SK-N-SH (cell line): ENCODE measurements at regions not wholly inside any gene's neighbourhood (a gene's known extent, or its start where the extent isn't known, plus 50 kb on each side); places are given as distances from the start of the nearest gene placed in this dataset.

Experiments
- CTCF ChIA-PET: fragments of 300-600, 350-600 bp; formaldehyde crosslinking; extraction: SDS; loops from one replicate; lab custom pipeline; 2021; lab: Yijun Ruan, JAX
- POLR2A ChIA-PET: fragments of 350-600 bp; sonication (Branson Sonifier 250); formaldehyde crosslinking; extraction: SDS; loops from one replicate; lab custom pipeline; 2020; ENCODE audit warnings: antibody characterized with exemption, inconsistent platforms; lab: Yijun Ruan, JAX
- DNase-seq: peaks from one replicate; pipeline ENCODE4 v3.0.0; 2012
- H2AFZ ChIP-seq: fragments of 200-600 bp; sonication (generic); 2 replicates; pipeline ENCODE4 v1.8.1; 2016; ENCODE audit warnings: antibody characterized with exemption, mild to moderate bottlenecking, low read depth
- H3F3A ChIP-seq: fragments of 200-600 bp; sonication (generic); replicated peaks from 2 replicates; pipeline ENCODE3; 2016; ENCODE audit warnings: antibody characterized with exemption, mild to moderate bottlenecking; ENCODE audit not compliant: insufficient read depth
- H3K27ac ChIP-seq, 2 experiments: fragments of 200-500 bp in 1 of 2; fragments of 200-600 bp in 1 of 2; sonication (Bioruptor generic) in 1 of 2; sonication (generic), shearing (Covaris generic) in 1 of 2; 2 replicates each; pipeline versions ENCODE4 v1.5.1 to v1.6.1; 2014 to 2016; ENCODE audit warnings: low read depth in 2 of 2, inconsistent platforms in 1 of 2, low read length in 1 of 2, mild to moderate bottlenecking in 1 of 2, mixed read lengths in 1 of 2
- H3K27me3 ChIP-seq: fragments of 200-600 bp; sonication (generic), shearing (Covaris generic); 2 replicates; pipeline ENCODE4 v1.6.1; 2016; ENCODE audit warnings: mixed run types; ENCODE audit not compliant: insufficient read depth
- H3K36me3 ChIP-seq, 2 experiments: fragments of 200-500 bp in 1 of 2; fragments of 200-600 bp in 1 of 2; sonication (Bioruptor generic) in 1 of 2; sonication (generic) in 1 of 2; replicated peaks in 1 of 2; 2 replicates each; pipeline versions ENCODE3 to v1.5.1; 2014 to 2016; ENCODE audit warnings: low read length in 1 of 2, mild to moderate bottlenecking in 1 of 2; ENCODE audit not compliant: insufficient read depth in 2 of 2, control insufficient read depth in 1 of 2
- H3K4me1 ChIP-seq, 2 experiments: fragments of 200-500 bp in 1 of 2; fragments of 200-600 bp in 1 of 2; sonication (Bioruptor generic) in 1 of 2; sonication (generic), shearing (Covaris generic) in 1 of 2; 2 replicates each; pipeline versions ENCODE4 v1.5.1 to v1.6.1; 2014 to 2016; ENCODE audit warnings: low read depth in 1 of 2, low read length in 1 of 2, mixed run types in 1 of 2; ENCODE audit not compliant: insufficient read depth in 2 of 2, control insufficient read depth in 1 of 2
- H3K4me2 ChIP-seq: fragments of 200-600 bp; sonication (generic), shearing (Covaris generic); 2 replicates; pipeline ENCODE4 v1.6.1; 2017; ENCODE audit warnings: mixed run types
- H3K4me3 ChIP-seq, 2 experiments: fragments of 200-500 bp in 1 of 2; fragments of 200-600 bp in 1 of 2; sonication (Bioruptor generic) in 1 of 2; sonication (generic), shearing (Covaris generic) in 1 of 2; 2 replicates each; pipeline versions ENCODE4 v1.5.1 to v1.8.1; 2014 to 2016; ENCODE audit warnings: low read depth in 2 of 2, inconsistent platforms in 1 of 2, low read length in 1 of 2, mild to moderate bottlenecking in 1 of 2, mixed read lengths in 1 of 2, moderate library complexity in 1 of 2
- H3K79me2 ChIP-seq: fragments of 200-600 bp; sonication (generic); 2 replicates; pipeline ENCODE4 v1.8.1; 2017; ENCODE audit warnings: mild to moderate bottlenecking; ENCODE audit not compliant: insufficient read depth
- H3K9ac ChIP-seq: fragments of 200-600 bp; sonication (generic); 2 replicates; pipeline ENCODE4 v1.6.1; 2017; ENCODE audit warnings: mixed run types
- H3K9me2 ChIP-seq: fragments of 200-600 bp; sonication (generic); 2 replicates; pipeline ENCODE4 v1.6.1; 2017; ENCODE audit warnings: mixed run types
- H3K9me3 ChIP-seq: fragments of 200-600 bp; sonication (generic); 2 replicates; pipeline ENCODE4 v1.6.1; 2017; ENCODE audit warnings: mixed run types, mild to moderate bottlenecking, moderate library complexity
- H4K20me1 ChIP-seq: fragments of 200-600 bp; sonication (generic); 2 replicates; pipeline ENCODE4 v1.6.1; 2017; ENCODE audit warnings: mild to moderate bottlenecking, mixed run types; ENCODE audit not compliant: insufficient read depth
- CHD2 ChIP-seq: fragments of 150-350 bp; IDR thresholded peaks from 2 replicates; pipeline ENCODE4 v1.6.1; 2018; ENCODE audit warnings: low read length; ENCODE audit not compliant: partially characterized antibody
- EP300 ChIP-seq, 2 experiments: IDR thresholded peaks; 2 replicates each; pipeline versions ENCODE4 v1.4.0 to v1.6.1; 2012; ENCODE audit warnings: borderline replicate concordance in 1 of 2, low read depth in 1 of 2, low read length in 1 of 2
- FOSL2 ChIP-seq: IDR thresholded peaks from 2 replicates; pipeline ENCODE4 v1.4.0; 2012; ENCODE audit warnings: low read depth, mild to moderate bottlenecking, moderate library complexity, borderline replicate concordance
- FOXM1 ChIP-seq: IDR thresholded peaks from 2 replicates; pipeline ENCODE4 v1.4.0; 2012; ENCODE audit warnings: low read depth, mild to moderate bottlenecking
- GATA2 ChIP-seq: sonication (generic); formaldehyde crosslinking; IDR thresholded peaks from 2 replicates; pipeline ENCODE4 v1.5.0; 2020; ENCODE audit warnings: mild to moderate bottlenecking, missing genetic modification reagents
- MEF2A ChIP-seq: IDR thresholded peaks from 2 replicates; pipeline ENCODE4 v1.4.0; 2012; ENCODE audit warnings: low read depth, borderline replicate concordance
- MXI1 ChIP-seq: IDR thresholded peaks from 2 replicates; pipeline ENCODE4 v1.6.1; 2012; ENCODE audit warnings: mild to moderate bottlenecking, low read depth, low read length, improper control_type of control experiment
- NFIC ChIP-seq: IDR thresholded peaks from 2 replicates; pipeline ENCODE4 v1.4.0; 2012; ENCODE audit warnings: borderline replicate concordance
- NRF1 ChIP-seq: IDR thresholded peaks from 2 replicates; pipeline ENCODE4 v1.6.1; 2012; ENCODE audit warnings: low read depth, mild to moderate bottlenecking, low read length
- RAD21 ChIP-seq: IDR thresholded peaks from 2 replicates; pipeline ENCODE4 v1.6.1; 2012; ENCODE audit warnings: mild to moderate bottlenecking, low read length
- RCOR1 ChIP-seq: fragments of 150-350 bp; IDR thresholded peaks from 2 replicates; pipeline ENCODE4 v1.6.1; 2017; ENCODE audit warnings: antibody characterized with exemption, low read length
- RFX5 ChIP-seq: IDR thresholded peaks from 2 replicates; pipeline ENCODE4 v1.6.1; 2012; ENCODE audit warnings: mild to moderate bottlenecking, improper control_type of control experiment, low read length
- RXRA ChIP-seq: IDR thresholded peaks from 2 replicates; pipeline ENCODE4 v1.4.0; 2012; ENCODE audit warnings: low read depth, mild to moderate bottlenecking, borderline replicate concordance
- SIN3A ChIP-seq: IDR thresholded peaks from 2 replicates; pipeline ENCODE4 v1.6.1; 2012; ENCODE audit warnings: low read depth, mild to moderate bottlenecking, low read length, moderate library complexity, borderline replicate concordance
- SMC3 ChIP-seq: IDR thresholded peaks from 2 replicates; pipeline ENCODE4 v1.6.1; 2012; ENCODE audit warnings: low read depth, low read length, improper control_type of control experiment
- TCF12 ChIP-seq: IDR thresholded peaks from 2 replicates; pipeline ENCODE4 v1.4.0; 2012
- WGBS: methylation state at CpG from one replicate; pipeline ENCODE4 v1.1.6; 2017; ENCODE audit warnings: low lambda C conversion rate; 5-methylcytosine and 5-hydroxymethylcytosine counted together
- TF ChIP-seq, protein P1 (sequence below): fragments of 150-350 bp; IDR thresholded peaks from 2 replicates; pipeline ENCODE4 v1.6.1; 2016; ENCODE audit warnings: mild to moderate bottlenecking, low read depth, low read length
- TF ChIP-seq, protein P2 (sequence below): IDR thresholded peaks from 2 replicates; pipeline ENCODE4; 2012
- TF ChIP-seq, protein P3 (sequence below): fragments of 150-350 bp; IDR thresholded peaks from 2 replicates; pipeline ENCODE4 v1.6.1; 2017; ENCODE audit warnings: antibody characterized with exemption, low read length, low read depth, borderline replicate concordance
- TF ChIP-seq, protein P4 (sequence below): IDR thresholded peaks from 2 replicates; pipeline ENCODE4 v1.6.1; 2012; ENCODE audit warnings: mild to moderate bottlenecking, low read depth, low read length, moderate library complexity
- TF ChIP-seq, protein P5 (sequence below): IDR thresholded peaks from 2 replicates; pipeline ENCODE4 v1.4.0; 2012; ENCODE audit warnings: low read depth

DNA sequence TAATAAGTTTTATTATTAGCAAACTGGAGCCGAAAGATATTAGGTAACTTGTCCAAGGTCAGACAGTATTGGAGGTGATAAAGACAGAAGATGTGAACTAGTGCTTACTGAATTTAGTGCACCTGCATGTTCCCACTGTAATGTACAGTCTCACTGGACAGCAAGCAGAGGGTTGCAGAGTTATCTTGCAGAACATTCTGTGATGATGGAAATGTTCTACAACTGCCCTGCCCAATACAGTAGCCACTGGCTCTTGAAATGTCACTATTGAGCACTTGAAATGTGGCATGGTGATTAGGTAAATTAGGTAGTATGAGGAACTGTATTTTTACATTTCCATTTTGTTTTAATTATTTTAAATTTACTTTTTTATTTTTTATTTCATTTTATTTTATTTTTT is 356.6 kb downstream of the EPHA4 start:
- Histone ChIP-seq H3F3A (no peaks in the 10 kb centered on the region), H3K79me2 (no peaks in the 10 kb centered on the region), H3K4me3 (no peak overlapping the region), H3K4me1 (no peaks in the 10 kb centered on the region), H3K27me3 (no peaks in the 10 kb centered on the region), H4K20me1 (no peaks in the 10 kb centered on the region), H3K4me2 (no peak overlapping the region), H3K9ac (no peak overlapping the region), H3K27ac (no peak overlapping the region), H2AFZ (no peak overlapping the region), H3K9me3 (no peaks in the 10 kb centered on the region), H3K9me2 (no peaks in the 10 kb centered on the region), H3K36me3 (no peaks in the 10 kb centered on the region)
- TF ChIP-seq SMC3, result no peak
- no peak for TF ChIP-seq FOSL2
- TF ChIP-seq NRF1, result no peak
- TF ChIP-seq RAD21, result no peak
- TF ChIP-seq, protein P1, sequence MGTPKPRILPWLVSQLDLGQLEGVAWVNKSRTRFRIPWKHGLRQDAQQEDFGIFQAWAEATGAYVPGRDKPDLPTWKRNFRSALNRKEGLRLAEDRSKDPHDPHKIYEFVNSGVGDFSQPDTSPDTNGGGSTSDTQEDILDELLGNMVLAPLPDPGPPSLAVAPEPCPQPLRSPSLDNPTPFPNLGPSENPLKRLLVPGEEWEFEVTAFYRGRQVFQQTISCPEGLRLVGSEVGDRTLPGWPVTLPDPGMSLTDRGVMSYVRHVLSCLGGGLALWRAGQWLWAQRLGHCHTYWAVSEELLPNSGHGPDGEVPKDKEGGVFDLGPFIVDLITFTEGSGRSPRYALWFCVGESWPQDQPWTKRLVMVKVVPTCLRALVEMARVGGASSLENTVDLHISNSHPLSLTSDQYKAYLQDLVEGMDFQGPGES, result no peak
- TF ChIP-seq CHD2, result no peak
- TF ChIP-seq, protein P2, sequence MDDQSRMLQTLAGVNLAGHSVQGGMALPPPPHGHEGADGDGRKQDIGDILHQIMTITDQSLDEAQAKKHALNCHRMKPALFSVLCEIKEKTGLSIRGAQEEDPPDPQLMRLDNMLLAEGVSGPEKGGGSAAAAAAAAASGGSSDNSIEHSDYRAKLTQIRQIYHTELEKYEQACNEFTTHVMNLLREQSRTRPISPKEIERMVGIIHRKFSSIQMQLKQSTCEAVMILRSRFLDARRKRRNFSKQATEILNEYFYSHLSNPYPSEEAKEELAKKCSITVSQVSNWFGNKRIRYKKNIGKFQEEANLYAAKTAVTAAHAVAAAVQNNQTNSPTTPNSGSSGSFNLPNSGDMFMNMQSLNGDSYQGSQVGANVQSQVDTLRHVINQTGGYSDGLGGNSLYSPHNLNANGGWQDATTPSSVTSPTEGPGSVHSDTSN, result no peak
- TF ChIP-seq TCF12, result no peak
- TF ChIP-seq GATA2 (CRISPR knock-in tag), result no peak
- TF ChIP-seq, protein P3, sequence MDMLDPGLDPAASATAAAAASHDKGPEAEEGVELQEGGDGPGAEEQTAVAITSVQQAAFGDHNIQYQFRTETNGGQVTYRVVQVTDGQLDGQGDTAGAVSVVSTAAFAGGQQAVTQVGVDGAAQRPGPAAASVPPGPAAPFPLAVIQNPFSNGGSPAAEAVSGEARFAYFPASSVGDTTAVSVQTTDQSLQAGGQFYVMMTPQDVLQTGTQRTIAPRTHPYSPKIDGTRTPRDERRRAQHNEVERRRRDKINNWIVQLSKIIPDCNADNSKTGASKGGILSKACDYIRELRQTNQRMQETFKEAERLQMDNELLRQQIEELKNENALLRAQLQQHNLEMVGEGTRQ, result no peak
- no peak for DNase-seq
- ChIA-PET POLR2A (no interaction called here), CTCF (no interaction called here)
- 43% methylated on average over 1 of the region's 1 CpG for WGBS

DNA sequence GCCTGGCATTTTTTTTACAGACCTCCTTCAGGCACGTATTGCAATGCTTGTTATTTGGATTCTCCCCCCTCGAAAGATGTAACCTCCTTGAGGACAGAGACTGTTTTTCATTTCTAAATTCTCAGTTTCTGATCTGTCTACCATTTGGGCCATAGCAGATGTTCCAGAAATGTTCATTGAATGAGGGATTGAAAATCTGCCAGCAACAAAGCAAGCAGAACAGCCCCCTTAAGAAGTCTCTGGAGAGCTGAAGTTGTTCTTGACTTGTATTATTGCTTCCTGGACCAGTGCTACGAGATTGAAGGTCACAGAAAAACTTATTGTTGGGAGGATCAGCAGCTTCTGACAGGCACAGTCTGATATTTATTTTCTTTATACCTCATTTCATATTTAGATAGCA is 355.5 kb downstream of the EPHA4 start:
- TF ChIP-seq MXI1 (no peak), RXRA (no peak), MEF2A (no peak), NFIC (no peak), SMC3 (no peak), RCOR1 (no peak), GATA2 (CRISPR knock-in tag) (no peak), RFX5 (no peak), EP300 (IDR thresholded peaks at IDR 0.05; ENCODE audit: borderline replicate concordance in 1 of 2, low read depth in 1 of 2, low read length in 1 of 2) (no peak), FOSL2 (no peak), SIN3A (no peak), FOXM1 (no peak)
- TF ChIP-seq, protein P4, sequence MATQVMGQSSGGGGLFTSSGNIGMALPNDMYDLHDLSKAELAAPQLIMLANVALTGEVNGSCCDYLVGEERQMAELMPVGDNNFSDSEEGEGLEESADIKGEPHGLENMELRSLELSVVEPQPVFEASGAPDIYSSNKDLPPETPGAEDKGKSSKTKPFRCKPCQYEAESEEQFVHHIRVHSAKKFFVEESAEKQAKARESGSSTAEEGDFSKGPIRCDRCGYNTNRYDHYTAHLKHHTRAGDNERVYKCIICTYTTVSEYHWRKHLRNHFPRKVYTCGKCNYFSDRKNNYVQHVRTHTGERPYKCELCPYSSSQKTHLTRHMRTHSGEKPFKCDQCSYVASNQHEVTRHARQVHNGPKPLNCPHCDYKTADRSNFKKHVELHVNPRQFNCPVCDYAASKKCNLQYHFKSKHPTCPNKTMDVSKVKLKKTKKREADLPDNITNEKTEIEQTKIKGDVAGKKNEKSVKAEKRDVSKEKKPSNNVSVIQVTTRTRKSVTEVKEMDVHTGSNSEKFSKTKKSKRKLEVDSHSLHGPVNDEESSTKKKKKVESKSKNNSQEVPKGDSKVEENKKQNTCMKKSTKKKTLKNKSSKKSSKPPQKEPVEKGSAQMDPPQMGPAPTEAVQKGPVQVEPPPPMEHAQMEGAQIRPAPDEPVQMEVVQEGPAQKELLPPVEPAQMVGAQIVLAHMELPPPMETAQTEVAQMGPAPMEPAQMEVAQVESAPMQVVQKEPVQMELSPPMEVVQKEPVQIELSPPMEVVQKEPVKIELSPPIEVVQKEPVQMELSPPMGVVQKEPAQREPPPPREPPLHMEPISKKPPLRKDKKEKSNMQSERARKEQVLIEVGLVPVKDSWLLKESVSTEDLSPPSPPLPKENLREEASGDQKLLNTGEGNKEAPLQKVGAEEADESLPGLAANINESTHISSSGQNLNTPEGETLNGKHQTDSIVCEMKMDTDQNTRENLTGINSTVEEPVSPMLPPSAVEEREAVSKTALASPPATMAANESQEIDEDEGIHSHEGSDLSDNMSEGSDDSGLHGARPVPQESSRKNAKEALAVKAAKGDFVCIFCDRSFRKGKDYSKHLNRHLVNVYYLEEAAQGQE, result no peak
- TF ChIP-seq, protein P1, result no peak
- TF ChIP-seq, protein P5, sequence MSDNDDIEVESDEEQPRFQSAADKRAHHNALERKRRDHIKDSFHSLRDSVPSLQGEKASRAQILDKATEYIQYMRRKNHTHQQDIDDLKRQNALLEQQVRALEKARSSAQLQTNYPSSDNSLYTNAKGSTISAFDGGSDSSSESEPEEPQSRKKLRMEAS, result no peak
- Histone ChIP-seq H3K4me3 (no peak overlapping the region), H4K20me1 (no peaks in the 10 kb centered on the region), H3K27me3 (no peaks in the 10 kb centered on the region), H3K27ac (no peak overlapping the region), H3K4me1 (no peaks in the 10 kb centered on the region), H3K9ac (no peak overlapping the region), H3F3A (no peaks in the 10 kb centered on the region), H3K4me2 (no peak overlapping the region), H3K9me3 (no peaks in the 10 kb centered on the region), H2AFZ (no peak overlapping the region), H3K36me3 (no peaks in the 10 kb centered on the region), H3K79me2 (no peaks in the 10 kb centered on the region), H3K9me2 (no peaks in the 10 kb centered on the region)
- ChIA-PET POLR2A (no interaction called here), CTCF (no interaction called here)
- DNase-seq, result no peak
- 2% methylated on average over 3 of the region's 3 CpGs for WGBS
